ENCODE measurements at regions not wholly inside any gene's neighbourhood (a gene's known extent, or its start where the extent isn't known, plus 50 kb on each side); places are given as distances from the start of the nearest gene placed in this dataset.

DNA sequence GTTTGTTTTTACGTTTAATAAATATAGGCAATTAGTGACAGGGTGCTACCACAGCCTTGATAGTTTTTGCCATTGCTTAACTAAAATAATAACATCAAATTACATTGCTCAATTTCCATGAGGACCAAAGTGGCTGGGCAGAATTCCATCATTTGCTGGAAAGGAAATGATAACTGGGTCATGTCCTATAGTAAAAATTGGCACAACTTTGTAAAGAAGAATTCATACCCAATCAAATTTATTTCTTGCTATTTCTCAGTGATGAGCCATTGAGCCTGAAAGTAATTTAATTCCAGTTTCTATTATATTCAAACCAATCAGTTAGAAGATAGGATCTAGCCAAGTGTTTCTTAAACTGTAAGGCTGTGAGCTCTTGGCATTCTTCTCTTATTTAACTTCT is 102.2 kb upstream of the CTTNBP2 start:
- no peak for TF ChIP-seq CTCF (IDR thresholded peaks at IDR 0.05)
- TF ChIP-seq POLR2A (IDR thresholded peaks at IDR 0.05) = no peak
